PC-9 (cell line): ENCODE measurements at regions not wholly inside any gene's neighbourhood (a gene's known extent, or its start where the extent isn't known, plus 50 kb on each side); places are given as distances from the start of the nearest gene placed in this dataset.

ENCODE experiments used
- BruUV-seq: library from RNA; stranded (reverse); fragments of 400-500 nt; replicated peaks from 2 replicates; lab custom pipeline; 2021; lab: Mats Ljungman, UMichigan
- CTCF ChIA-PET: fragments of 300-600 bp; sonication (Branson Sonifier 250); formaldehyde crosslinking; loops from one replicate; lab custom pipeline; 2022; ENCODE audit warnings: antibody characterized with exemption; lab: Charles Lee
- POLR2A ChIA-PET: fragments of 300-600 bp; sonication (Branson Sonifier 250); formaldehyde crosslinking; loops from one replicate; lab custom pipeline; 2022; ENCODE audit warnings: antibody characterized with exemption; ENCODE audit not compliant: unreplicated experiment; lab: Charles Lee
- DNase-seq, 2 experiments: peaks; one replicate each; pipeline versions ENCODE4 v3.0.0 to v3.0.0-alpha.2; 2015 to 2022; ENCODE audit warnings: mixed read lengths in 1 of 2
- H2AFZ ChIP-seq: fragments of 200-600 bp; sonication (generic); 2 replicates; pipeline ENCODE4 v1.8.1; 2017; ENCODE audit warnings: antibody characterized with exemption
- H3F3A ChIP-seq: fragments of 200-600 bp; sonication (generic); 2 replicates; pipeline ENCODE4 v1.8.1; 2017; ENCODE audit warnings: antibody characterized with exemption, mild to moderate bottlenecking, low read depth; ENCODE audit not compliant: insufficient read depth
- H3K27ac ChIP-seq: fragments of 200-600 bp; sonication (generic); 2 replicates; pipeline ENCODE4 v1.6.1; 2016; ENCODE audit warnings: mixed run types
- H3K27me3 ChIP-seq: fragments of 200-600 bp; sonication (generic); 2 replicates; pipeline ENCODE4 v1.6.1; 2016; ENCODE audit warnings: low read depth, mixed run types; ENCODE audit not compliant: insufficient read depth
- H3K36me3 ChIP-seq: fragments of 200-600 bp; sonication (generic); 2 replicates; pipeline ENCODE4 v1.6.1; 2016; ENCODE audit warnings: low read depth, mixed run types
- H3K4me1 ChIP-seq: fragments of 200-600 bp; sonication (generic); replicated peaks from 2 replicates; pipeline ENCODE4 v1.6.1; 2016; ENCODE audit warnings: mixed run types; ENCODE audit not compliant: insufficient read depth
- H3K4me2 ChIP-seq: fragments of 200-600 bp; sonication (generic); 2 replicates; pipeline ENCODE4 v1.6.1; 2017; ENCODE audit warnings: mixed run types
- H3K4me3 ChIP-seq: fragments of 200-600 bp; sonication (generic); 2 replicates; pipeline ENCODE4 v1.6.1; 2016; ENCODE audit warnings: mixed run types
- H3K79me2 ChIP-seq: fragments of 200-600 bp; sonication (generic); 2 replicates; pipeline ENCODE4 v1.6.1; 2017; ENCODE audit warnings: low read depth, mixed run types
- H3K9me2 ChIP-seq: fragments of 200-600 bp; sonication (generic); 2 replicates; pipeline ENCODE4 v1.8.1; 2017; ENCODE audit warnings: mild to moderate bottlenecking; ENCODE audit not compliant: insufficient read depth
- H3K9me3 ChIP-seq: fragments of 200-600 bp; sonication (generic); 2 replicates; pipeline ENCODE4 v1.8.1; 2016; ENCODE audit warnings: low read depth; ENCODE audit not compliant: insufficient read depth
- H4K20me1 ChIP-seq: fragments of 200-600 bp; sonication (generic); 2 replicates; pipeline ENCODE4 v1.8.1; 2017; ENCODE audit not compliant: insufficient read depth
- EZH2 ChIP-seq: fragments of 200-600 bp; sonication (generic); IDR thresholded peaks from 2 replicates; pipeline ENCODE4 v1.8.0; 2017; ENCODE audit warnings: antibody characterized with exemption, low read depth
- intact Hi-C: fragments of 100-400 bp; cut with micrococcal nuclease; formaldehyde crosslinking; loops from one replicate; pipeline ENCODE4 v1.10.0; 2022; ENCODE audit not compliant: unreplicated experiment
- TF ChIP-seq, protein P1 (sequence below): fragments of 200-600 bp; sonication (generic); conservative IDR thresholded peaks from 2 replicates; pipeline ENCODE4 v1.6.1; 2017; ENCODE audit warnings: mixed run types, antibody characterized with exemption, mild to moderate bottlenecking, moderate library complexity

DNA sequence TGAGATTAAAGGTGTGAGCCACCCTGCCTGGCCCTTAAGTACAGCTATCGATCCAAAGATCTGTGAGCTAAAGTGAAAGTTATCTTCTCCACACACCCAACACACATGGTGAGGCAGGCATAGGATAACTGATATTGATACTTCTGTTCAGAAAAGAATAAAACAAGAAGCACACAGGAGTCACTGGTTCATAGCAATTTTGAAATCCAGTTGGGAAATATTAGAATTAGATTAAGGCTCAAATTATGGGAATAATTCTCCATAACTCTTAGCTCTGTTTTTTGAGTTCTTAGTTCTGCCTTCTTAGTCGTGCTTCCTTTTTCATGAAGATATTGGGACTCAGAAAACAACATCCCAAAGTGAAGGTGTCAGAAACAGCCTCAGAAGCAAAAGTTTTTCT lies 186.0 kb upstream of the PLXNC1 start:
- no peaks in the 10 kb centered on the region for H3K4me1 ChIP-seq
- H3K9me3 ChIP-seq: 0 out of 2 replicates have a peak, but pooled peaks cover 5% of the 10 kb centered on the region
- no peak overlapping the region for H2AFZ ChIP-seq
- POLR2A ChIA-PET: no interaction called here
- BruUV-seq: no TSS peak
- no peak overlapping the region for H3K4me2 ChIP-seq
- H3K9me2 ChIP-seq: no peaks in the 10 kb centered on the region
- TF ChIP-seq, protein P1, sequence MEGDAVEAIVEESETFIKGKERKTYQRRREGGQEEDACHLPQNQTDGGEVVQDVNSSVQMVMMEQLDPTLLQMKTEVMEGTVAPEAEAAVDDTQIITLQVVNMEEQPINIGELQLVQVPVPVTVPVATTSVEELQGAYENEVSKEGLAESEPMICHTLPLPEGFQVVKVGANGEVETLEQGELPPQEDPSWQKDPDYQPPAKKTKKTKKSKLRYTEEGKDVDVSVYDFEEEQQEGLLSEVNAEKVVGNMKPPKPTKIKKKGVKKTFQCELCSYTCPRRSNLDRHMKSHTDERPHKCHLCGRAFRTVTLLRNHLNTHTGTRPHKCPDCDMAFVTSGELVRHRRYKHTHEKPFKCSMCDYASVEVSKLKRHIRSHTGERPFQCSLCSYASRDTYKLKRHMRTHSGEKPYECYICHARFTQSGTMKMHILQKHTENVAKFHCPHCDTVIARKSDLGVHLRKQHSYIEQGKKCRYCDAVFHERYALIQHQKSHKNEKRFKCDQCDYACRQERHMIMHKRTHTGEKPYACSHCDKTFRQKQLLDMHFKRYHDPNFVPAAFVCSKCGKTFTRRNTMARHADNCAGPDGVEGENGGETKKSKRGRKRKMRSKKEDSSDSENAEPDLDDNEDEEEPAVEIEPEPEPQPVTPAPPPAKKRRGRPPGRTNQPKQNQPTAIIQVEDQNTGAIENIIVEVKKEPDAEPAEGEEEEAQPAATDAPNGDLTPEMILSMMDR: no peak
- TF ChIP-seq EZH2: no peak
- no peak overlapping the region for H3K27ac ChIP-seq
- no peak overlapping the region for H3K4me3 ChIP-seq
- no peaks in the 10 kb centered on the region for H3K27me3 ChIP-seq
- H3F3A ChIP-seq: no peaks in the 10 kb centered on the region
- no peak for DNase-seq
- intact Hi-C loops: no loop called here
- H4K20me1 ChIP-seq: no peaks in the 10 kb centered on the region
- H3K36me3 ChIP-seq: no peaks in the 10 kb centered on the region
- no peaks in the 10 kb centered on the region for H3K79me2 ChIP-seq
- CTCF ChIA-PET: no interaction called here

DNA sequence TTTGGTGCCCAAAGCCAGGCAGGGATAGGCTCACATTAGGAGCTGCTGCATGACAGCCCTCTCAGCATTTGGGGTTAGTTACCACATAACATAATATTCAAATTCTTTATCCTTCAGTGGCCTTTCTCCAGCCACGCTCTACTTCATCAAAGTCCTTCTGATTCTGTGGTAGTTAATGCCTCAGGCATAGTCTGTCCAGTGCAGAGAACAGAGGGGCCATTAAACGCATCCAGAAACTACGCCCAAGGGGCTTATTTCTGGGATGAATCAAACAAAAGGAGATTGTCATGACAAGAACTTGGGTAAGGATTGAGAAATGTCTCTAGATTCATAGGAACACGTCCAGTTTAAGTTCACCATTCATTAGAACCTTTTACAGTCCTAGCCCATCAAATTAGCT lies 183.4 kb upstream of the PLXNC1 start:
- H2AFZ ChIP-seq: no peak overlapping the region
- no peak overlapping the region for H3K4me3 ChIP-seq
- intact Hi-C loops: no loop called here
- no peak overlapping the region for H3K27ac ChIP-seq
- POLR2A ChIA-PET: no interaction called here
- CTCF ChIA-PET: no interaction called here
- H3K4me2 ChIP-seq: no peak overlapping the region
- no peaks in the 10 kb centered on the region for H3K4me1 ChIP-seq
- H3K9me2 ChIP-seq: no peaks in the 10 kb centered on the region
- TF ChIP-seq EZH2: no peak
- TF ChIP-seq, protein P1: no peak
- 0 out of 2 replicates have a peak, but pooled peaks cover 5% of the 10 kb centered on the region for H3K9me3 ChIP-seq
- no TSS peak for BruUV-seq
- no peaks in the 10 kb centered on the region for H3K79me2 ChIP-seq
- no peaks in the 10 kb centered on the region for H3K27me3 ChIP-seq
- H3F3A ChIP-seq: no peaks in the 10 kb centered on the region
- DNase-seq: no peak
- H3K36me3 ChIP-seq: no peaks in the 10 kb centered on the region
- H4K20me1 ChIP-seq: no peaks in the 10 kb centered on the region

DNA sequence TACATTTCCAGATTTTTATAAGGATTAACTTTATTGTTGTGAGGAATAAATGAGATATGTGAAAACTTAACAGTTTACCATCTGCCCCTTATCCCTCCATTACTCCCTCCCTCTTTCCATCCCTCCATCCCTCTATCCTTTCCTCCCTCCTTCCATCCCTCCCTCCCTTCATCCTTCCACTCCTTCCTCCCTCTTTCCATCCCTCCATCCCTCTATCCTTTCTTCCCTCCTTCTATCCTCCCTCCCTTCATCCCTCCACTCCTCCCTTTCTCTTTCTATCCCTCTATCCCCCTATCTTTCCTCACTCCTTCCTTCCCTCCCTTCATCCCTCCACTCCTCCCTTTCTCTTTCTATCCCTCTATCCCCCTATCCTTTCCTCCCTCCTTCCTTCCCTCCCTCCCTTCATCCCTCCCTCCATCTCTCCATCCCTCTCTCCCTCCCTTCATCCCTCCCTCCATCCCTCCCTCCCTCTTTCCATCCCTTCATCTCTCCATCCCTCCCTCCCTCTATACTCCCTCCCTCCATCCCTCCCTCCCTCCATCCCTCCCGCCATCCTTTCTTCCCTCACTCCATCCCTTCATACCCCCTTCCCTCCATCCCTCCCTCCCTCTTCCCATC lies 181.8 kb upstream of the PLXNC1 start:
- no TSS peak for BruUV-seq
- H3F3A ChIP-seq: no peaks in the 10 kb centered on the region
- CTCF ChIA-PET: no interaction called here
- no peaks in the 10 kb centered on the region for H3K27me3 ChIP-seq
- H3K9me3 ChIP-seq: peaks cover 3% of the 10 kb centered on the region; the same call in 1 of the 2 replicates
- TF ChIP-seq EZH2: no peak
- TF ChIP-seq, protein P1: no peak
- no peaks in the 10 kb centered on the region for H4K20me1 ChIP-seq
- no peak for DNase-seq
- H3K9me2 ChIP-seq: no peaks in the 10 kb centered on the region
- no peaks in the 10 kb centered on the region for H3K79me2 ChIP-seq
- intact Hi-C loops: no loop called here
- POLR2A ChIA-PET: no interaction called here
- H2AFZ ChIP-seq: no peak overlapping the region
- H3K27ac ChIP-seq: no peak overlapping the region
- H3K4me3 ChIP-seq: no peak overlapping the region
- no peak overlapping the region for H3K4me2 ChIP-seq
- no peaks in the 10 kb centered on the region for H3K4me1 ChIP-seq
- no peaks in the 10 kb centered on the region for H3K36me3 ChIP-seq
